ENCODE measurements at regions not wholly inside any gene's neighbourhood (a gene's known extent, or its start where the extent isn't known, plus 50 kb on each side); places are given as distances from the start of the nearest gene placed in this dataset.
"Not testable (repeated sequence)": the region's sequence is repeated elsewhere in the genome, so short reads cannot be mapped to it uniquely, and the experiment has no call there.

DNA sequence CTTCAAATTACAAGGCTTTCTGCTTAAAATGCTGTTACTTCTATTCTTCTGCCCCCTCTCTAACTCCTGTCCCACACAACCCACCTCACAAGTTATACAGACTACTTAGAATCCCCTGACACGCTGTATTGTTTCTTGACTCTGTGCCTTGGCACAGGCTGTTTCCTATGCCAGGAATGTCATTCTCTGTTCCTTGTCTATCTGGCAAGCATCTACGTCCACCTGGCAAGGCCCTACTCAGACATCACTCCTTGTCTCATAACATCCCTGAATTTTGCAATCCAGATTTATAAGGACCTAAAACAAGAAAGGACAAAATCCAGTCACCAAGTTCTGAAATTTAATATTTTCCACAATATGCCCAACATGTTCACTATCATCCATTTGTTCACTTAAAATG is 182.0 kb upstream of the CHRM3 start:
- DNase-seq = no peak

DNA sequence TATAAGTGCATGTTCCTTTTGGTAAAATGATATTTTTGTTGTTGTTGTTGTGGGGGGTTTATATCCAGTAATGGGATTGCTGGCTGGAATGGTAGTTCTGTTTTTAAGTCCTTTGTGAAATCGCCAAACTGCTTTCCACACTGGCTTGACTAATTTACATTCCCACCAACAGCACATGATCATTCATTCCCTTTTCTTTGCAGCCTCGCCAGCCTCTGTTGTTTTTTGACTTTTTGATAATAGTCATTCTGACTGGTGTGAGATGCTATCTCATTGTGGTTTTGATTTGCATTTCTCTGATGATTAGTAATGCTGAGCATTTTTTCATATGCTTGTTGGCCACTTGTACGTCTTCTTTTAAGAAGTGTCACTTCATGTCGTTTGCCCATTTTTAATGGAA is 188.5 kb upstream of the CHRM3 start:
- DNase-seq = no peak

DNA sequence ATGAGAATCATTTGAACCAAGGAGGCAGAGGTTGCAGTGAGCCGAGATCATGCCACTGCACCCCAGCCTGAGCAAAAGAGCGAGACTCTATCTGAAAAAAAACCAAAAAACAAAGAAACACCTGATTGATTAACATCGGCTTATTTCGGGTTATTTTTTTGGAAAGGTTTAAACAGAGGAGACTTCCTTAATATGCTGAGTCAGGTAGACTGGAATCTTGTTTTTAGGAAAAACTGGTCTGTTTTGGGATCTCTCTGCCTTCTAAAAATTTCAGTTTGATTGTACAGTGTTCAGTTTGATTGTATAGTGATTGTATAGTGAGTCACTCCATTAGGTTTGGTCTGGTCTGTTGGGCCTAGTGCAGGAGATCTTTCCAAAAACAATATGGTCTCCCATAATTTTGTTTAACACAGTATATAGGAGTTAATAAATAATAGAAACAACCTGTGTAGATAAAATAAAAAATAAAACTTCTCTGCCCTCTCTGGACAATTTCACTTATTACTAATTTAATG is 196.3 kb upstream of the CHRM3 start:
- DNase-seq = no peak

DNA sequence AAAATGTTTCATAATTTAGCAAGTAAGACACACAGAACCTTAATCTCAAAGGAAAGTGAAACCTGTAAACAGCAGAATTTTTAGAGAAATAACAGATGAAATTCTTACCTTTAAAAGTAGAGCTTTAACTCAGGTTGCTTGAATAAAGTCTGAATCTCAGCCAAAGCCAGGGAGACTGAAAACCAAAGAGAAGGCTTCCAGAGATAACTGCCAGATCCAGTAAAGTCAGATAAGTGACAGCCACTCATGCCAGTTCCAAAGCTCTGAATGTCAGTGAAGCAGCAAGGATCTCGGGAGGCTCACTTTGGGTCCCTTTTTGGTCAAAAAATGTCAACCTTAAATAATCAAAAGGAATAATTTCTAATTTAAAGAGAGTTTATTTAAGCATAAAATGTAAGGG is 199.9 kb upstream of the CHRM3 start:
- DNase-seq = no peak

DNA sequence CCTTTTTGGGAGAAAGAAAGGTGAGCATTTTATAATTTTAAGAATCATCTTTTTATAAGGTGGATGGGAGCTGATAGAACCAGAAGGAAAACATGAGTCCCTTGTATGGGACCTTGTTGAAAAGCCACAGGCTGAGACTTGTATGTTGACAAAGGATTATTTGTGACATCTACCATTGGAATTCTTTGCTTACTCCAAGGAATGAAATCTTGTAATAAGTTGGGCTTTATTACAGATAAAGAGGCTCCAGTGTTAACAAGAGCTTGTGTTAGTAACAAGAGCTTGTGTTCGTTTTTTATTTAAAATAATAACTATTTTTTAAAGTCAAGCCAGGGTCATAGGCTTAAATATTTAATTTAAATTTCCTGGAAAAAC is 201.1 kb upstream of the CHRM3 start:
- no peak for DNase-seq

DNA sequence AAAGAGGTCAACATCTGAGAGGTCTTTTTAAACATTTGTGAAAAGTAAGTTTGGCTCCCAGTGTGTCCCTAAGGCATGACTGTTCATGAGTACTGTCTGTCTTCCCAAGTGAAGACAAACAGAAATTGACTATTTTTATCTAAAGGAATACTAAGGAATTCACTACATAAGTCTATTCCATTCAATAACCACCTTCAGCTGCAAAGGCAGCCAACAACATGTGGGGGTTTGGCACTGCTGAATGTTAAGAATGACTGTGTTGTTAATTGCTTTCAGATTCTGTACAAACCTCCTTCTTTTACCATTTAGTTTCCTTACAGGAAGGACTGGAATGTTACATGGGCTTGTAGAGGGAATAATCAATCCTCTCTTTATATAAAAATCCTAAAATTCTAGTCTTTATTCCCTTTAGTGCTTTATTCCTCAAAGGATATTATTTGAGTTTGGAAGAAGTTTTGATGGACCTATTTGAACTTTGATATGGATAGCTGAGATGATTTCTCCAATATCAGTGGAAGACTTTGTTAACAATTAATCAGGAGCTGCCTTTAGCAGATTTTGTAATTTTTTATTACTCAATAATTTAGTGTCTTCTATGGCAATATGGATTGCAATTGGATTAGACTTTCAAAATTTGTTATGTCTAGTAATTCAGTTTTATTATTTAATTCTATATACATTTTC is 201.7 kb upstream of the CHRM3 start:
- no peak for DNase-seq

DNA sequence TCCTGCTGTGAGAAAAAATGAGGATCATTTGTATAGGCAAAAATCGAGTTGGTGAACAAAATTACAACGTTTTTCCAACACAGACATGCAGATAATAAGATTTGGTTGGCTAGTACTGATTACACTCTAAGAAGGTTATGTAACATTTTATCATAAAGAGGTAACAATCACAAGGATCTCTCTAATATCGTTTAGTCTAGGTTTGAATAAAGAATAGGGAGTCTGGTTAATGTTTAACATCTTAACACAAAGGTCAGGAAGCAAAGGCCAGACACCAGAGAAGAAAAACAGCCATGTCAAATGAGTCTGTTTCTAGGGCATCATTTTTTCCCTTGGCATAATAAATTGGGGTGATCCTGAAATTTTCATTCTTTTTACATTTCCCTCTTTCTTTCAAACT is 207.4 kb upstream of the CHRM3 start:
- no peak for DNase-seq

DNA sequence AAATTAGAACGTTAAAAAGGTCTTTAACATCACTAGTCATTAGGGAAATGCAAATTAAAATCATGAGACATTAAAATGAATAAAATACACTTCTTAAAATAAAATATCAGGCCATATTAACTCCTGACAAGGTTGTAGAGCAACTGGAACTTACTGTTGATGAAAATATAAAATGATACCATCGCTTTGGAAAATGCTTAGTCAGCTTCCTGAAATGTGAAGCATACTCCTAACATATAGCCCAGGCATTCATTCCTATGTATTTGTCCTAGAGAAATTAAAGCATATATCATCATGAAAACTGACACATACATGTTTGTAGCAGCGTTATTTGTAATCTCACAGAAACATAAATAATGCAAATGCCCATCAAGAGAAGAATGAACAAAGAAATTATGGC is 211.5 kb upstream of the CHRM3 start:
- no peak for DNase-seq

DNA sequence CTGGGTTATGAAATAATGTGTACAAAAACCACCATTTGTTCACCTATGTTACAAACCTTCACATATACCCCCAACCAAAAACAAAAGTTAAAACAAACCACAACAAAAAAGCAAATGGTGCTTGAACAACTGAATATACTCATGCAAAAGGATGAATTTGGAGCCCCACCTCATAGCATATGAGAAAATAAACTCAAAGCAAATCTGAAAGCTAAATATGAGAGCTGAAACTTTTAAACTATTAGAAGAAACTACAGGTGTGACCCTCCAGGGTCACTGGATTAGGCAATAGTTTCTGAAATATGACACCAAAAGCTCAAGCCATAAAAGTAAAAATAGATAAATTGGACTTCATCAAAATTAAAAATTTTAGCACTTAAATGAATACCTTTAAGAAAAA is 215.5 kb upstream of the CHRM3 start:
- DNase-seq = no peak

DNA sequence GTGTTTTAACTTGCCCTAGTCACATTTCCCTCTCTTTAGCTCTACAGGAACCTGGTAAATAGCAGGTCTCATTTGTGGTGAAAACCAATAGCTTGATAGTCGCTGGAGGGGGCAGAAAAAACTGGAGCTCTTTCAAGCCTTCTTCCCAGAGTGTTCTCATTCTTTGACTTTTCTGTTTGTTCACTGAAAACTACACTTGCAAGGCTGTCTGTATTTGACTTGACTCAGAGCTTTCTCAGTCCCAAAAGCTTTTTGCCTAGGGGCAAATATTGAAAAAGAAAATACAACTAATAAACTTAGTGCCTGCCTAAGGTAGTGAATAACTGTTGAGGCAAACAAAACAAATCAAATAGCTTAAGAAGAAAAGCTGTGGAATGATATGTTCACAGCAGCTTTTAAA is 217.1 kb upstream of the CHRM3 start:
- DNase-seq = no peak

DNA sequence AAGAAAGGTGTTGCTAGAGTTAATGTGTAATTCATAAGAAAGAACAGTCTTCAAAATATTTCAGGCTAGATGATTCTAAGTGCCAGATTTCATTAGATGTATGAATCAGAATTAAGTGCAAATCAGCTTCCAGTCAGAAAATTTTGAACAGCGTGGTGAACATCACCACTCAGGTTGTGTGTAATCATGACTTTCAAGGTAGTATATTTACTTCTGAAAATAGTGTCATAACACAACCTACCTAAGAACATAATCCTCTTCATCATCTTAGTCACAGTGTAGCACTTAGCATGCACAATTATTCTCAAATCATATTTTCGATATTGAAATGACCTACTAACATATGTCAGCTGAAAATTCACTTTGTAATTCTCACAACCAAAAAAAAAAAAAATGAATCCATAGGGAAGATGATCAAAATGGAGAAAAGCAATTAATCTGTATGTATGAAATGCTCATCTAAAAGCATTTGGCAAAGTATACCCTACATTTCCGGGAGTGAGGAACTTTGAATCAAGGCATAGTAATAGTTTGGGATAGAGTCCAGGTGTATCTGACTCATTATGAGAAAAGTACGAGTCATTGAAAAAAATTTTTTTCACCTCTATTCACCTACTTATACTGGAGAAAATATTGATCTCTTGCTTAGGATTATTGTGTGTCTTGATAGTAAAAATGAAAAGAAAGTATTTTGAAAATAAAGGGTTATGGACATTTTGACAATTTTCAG is 221.8 kb upstream of the CHRM3 start:
- no peak for DNase-seq

DNA sequence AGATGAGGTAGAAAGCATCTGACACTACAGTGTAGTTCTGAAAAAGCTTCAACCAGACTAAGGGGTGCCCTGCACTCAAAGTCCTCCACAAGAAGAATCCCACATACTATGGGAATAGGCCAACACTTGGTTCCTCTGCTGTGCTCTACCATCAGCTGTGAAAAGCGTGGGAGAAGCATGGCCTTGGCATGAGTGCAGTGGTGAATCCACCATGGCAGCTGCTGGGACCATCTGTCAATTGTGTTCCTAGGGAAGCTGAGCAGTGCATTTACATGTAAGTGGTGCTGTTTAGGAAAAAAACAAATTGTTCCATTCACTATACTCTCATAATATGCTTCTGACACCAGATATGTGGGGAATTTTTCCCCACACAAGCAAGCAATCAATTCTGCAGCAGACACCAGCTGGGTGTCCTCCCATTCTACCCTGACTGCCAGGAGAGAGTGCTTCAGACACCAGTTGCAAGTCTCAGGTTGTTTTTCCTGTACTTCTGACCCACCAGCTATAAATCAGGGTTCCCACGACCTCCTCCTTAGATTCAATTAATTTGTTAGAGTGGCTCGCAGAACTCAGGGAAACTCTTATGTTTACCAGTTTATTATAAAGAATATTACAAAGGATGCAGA is 230.8 kb upstream of the CHRM3 start:
- no peak for DNase-seq

DNA sequence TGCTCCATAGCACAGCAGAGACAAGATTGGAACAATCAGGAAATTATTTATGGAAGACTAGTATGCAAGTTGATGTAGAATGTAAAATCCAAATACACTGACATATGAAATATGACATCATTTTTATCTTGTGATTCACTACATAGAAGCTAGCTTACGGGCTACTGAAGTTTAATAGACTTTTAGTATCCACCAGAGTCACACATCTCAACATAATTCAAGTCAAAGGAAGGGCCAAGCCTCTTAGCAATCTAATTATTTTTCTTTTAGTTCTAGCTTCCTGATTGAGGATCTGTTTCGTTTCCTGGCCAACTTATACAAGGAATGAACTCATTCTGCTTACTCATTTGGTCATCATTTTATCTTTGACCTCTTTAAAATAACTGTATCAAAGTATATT is 234.4 kb upstream of the CHRM3 start:
- DNase-seq = no peak

DNA sequence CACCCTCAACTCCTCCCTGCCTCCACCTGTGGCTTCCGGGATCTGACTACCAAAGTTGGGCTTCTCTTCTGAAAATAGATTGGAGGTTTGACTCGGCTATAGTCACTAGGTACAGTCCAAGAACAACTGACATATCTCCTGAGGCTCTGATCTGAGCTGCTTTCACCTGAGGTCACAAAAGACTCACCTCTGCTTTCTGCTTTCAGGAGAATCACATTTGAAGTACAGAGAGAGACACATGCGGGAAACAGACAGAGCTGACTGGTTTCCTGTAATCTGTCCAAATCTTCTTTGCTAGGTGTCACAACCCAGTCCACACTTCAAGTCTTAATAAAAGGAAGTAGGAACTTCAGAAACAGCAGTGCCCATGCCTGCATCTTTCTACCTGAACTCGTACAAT is 245.4 kb upstream of the CHRM3 start:
- DNase-seq = no peak

DNA sequence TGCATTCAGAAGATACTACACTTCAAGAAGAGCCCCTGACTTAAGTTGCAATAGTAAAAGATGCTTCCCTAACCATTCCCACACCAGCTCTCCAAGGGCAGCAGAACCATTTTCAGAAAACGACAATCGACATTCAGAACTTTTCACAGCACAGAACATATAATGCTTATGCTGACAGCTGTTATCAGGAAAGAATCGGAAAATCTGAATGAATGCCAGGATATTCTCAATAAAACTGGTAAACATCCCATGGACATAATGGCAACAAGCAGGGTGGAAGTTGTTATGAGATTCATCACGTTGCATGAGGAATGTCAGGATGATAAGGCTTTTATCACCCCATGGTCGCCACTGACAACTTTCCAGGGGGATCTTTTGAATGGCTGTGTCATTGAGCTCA is 246.6 kb upstream of the CHRM3 start:
- DNase-seq = no peak

DNA sequence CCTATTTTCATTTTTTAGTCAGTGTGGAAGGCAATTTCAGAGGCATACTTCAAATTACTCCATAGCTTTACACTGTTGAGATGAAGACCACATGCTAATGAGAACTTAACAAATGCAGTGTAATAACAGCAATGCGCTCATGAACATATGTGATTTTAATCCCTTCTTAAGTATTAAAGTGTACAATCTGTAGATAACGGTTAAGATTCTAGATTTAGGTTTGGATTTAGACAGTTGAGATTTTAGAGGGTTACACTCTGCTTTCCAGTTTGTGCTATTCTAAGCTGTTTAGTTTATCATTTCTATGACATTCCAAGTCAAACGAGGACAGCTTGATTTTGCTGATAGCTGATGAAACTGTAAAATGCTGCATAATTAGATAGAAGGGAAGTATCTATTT is 257.8 kb upstream of the CHRM3 start:
- no peak for DNase-seq

DNA sequence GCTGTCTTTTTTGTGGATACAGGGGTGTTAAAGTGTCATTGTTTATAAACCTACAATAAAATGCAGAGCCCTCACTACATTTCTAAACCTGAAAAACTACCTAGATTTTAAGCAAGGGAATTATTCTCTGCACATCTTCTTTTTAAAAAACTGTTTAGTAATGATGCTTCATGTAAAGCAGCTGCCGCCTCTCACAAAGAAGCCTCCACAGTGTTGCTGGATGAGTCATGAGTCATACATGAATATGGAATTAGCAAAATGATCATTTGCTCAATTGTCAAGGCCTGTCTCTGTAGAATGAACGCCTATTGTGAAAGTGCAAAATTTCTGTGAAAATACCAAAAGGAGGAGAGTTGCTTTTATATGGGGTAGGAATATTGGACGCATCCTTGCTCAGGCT is 259.5 kb upstream of the CHRM3 start:
- DNase-seq = no peak

DNA sequence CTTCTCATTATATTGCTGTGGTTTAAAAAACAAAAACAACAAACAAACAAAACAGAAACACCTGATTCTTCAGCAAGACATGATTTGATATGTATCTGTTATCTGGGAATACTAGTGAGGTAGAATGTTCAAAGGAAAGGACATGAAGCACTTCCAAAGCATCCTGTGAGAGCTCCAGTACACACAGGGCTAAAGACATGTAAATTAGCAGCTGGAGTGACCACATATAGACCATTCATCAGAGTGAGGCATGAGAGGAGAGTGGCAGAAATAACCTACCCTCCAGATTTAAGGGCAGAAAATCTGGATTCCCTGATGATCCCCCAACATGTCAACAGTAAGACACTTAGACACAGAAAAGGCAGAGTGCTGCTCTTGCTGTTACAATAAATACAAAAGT is 260.5 kb upstream of the CHRM3 start:
- no peak for DNase-seq

DNA sequence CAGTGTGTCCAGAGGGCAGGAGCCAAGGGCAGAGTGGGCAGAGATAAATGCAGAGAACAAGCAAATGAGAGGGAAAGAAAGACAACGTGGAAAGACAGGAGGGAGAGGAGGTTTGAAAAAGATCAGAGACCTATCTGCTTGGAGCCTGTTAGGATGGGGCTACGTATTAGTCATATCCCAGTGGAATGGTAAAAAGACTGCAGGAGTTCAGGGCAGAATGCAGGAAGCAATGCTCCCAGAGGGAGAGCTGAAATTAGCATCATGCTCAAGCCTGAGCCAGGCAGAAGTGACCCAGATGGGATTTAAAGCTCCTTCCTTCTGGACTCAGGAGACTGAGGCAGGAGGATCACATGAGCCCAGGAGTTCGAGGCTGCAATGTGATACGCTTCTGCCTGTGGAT is 261.3 kb upstream of the CHRM3 start:
- no peak for DNase-seq

DNA sequence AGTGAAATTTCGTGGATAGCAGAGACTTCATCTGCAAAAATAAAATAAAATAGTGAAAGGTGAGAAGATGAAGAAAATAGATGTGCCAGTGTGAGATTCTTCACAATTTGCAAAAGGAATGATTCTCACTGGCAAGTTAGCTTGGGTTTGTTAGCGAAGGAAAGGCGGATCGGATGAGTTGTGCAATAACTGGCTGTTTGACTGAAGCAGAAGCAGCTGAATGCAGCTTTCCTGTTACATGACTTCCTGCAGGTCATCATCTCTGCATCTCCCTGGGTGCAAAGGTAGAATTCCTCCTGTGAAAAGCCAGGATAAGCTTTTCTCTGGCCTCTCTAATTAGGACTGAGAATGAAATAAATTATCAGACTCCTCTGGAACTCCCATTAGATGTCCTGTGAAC is 263.1 kb upstream of the CHRM3 start:
- DNase-seq = no peak

DNA sequence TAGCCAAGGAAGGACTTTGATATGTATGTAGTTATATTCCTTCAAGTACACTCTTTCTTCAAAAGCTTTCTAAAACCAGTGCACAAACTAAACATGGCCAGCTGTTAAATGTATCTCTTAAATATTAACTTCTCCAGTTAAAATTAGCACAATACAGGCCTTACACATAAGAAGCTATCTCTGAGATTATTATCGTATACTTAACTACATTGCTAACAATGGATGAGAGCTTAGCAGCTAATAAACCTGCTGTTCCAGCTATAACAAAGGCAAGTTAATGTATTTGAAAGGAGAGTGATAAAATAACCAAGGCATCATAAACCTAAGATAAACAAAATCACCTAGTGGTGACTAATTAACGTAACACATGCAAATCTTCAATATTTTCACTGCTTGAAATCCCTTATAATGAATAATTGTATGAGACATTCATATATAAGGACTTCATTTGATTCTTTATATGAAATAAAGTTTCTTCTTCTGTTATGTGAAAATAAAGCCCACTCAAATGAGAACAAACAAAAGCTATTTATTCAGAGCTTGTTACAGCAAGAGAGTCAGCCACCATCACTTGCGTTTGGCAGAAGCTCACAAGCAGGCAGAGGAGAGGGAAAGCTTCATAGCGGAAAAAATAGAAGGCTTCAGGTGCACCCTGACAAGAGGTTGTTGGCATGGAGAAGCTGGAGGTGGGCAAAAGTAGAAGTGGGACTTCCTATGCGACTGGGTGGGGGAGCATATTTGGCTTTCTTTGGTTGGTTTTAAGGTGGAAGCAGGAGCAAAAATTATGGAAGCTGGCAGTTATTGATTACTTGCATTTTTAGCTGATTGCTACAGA is 274.1 kb upstream of the CHRM3 start:
- no peak for DNase-seq

DNA sequence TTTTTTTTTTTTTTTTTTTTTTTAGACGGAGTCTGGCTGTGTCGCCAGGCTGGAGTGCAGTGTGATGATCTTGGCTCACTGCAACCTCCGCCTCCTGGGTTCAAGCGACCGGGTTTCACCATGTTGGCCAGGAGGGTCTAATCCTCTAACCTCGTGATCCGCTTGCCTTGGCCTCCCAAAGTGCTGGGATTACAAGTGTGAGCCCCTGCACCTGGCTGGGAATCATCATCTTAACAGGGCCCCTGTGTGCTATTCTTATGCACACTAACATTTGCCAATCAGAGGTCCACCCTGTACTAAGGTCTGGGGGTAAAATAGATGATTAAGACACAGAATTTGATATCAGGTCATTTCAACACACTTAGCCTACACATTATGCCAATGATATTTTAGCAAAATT is 278.7 kb upstream of the CHRM3 start:
- DNase-seq = no peak

DNA sequence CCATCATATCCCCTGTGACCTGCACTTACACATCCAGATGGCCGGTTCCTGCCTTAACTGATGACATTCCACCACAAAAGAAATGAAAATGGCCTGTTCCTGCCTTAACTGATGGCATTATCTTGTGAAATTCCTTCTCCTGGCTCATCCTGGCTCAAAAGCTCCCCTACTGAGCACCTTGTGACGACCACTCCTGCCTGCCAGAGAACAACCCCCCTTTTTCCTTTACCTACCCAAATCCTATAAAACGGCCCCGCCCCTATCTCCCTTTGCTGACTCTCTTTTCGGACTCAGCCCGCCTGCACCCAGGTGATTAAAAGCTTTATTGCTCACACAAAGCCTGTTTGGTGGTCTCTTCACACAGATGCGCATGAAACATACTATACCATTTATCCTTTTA is 279.7 kb upstream of the CHRM3 start:
- DNase-seq = not testable (repeated sequence)

Data from GDM1 (cell line).